GM12892 (cell line): ENCODE measurements at regions not wholly inside any gene's neighbourhood (a gene's known extent, or its start where the extent isn't known, plus 50 kb on each side); places are given as distances from the start of the nearest gene placed in this dataset.

Experiments used
- POLR2A ChIP-seq: IDR thresholded peaks from 2 replicates; pipeline ENCODE4 v1.6.1; 2011; ENCODE audit warnings: low read depth, low read length, control low read depth
- POLR2AphosphoS5 ChIP-seq: IDR thresholded peaks from 2 replicates; pipeline ENCODE4 v1.6.1; 2011; ENCODE audit warnings: low read depth, low read length, control low read depth
- TAF1 ChIP-seq: IDR thresholded peaks from 2 replicates; pipeline ENCODE4 v1.6.1; 2011; ENCODE audit warnings: low read depth, mild to moderate bottlenecking, control low read depth, low read length, borderline replicate concordance

DNA sequence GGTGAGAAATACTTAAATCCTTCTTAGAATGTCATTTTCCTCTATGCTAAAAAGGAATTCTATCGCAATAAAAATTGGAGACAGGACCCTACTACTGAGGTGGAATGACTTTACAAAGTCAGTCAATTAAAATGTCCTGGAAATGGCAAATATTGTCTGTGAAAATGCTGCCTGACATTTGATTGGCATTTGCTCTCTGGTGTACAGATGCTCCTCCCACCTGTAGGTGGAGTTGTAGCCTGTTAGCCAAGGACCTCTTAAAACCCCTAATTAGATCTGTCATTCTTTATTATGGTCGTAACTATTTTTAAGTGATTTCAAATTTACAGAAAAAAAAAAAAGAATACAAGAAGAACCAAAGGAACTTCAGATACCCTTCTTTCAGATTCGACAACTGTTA lies 393.1 kb upstream of the KLHL29 start:
- TF ChIP-seq POLR2AphosphoS5 = no peak
- no peak for TF ChIP-seq TAF1
- TF ChIP-seq POLR2A = no peak
